Hematopoietic multipotent progenitor cell treated with erythropoietin and hydrocortisone succinate and interleukin-3 and kit ligand, for 8 days (in vitro differentiated cells): ENCODE measurements at regions not wholly inside any gene's neighbourhood (a gene's known extent, or its start where the extent isn't known, plus 50 kb on each side); places are given as distances from the start of the nearest gene placed in this dataset.
"Not testable (repeated sequence)": the region's sequence is repeated elsewhere in the genome, so short reads cannot be mapped to it uniquely, and the experiment has no call there.

Experiments
- DNase-seq: peaks from one replicate; pipeline ENCODE4 v3.0.0-alpha.2; 2015

- DNase-seq = no peak
Measured at GRCh38 chr19:27714857-27715256, 1498.1 kb downstream of the UQCRFS1 start.

GRCh38 chr19:27709496-27709895, 1503.5 kb downstream of the UQCRFS1 start:
- DNase-seq = no peak

- DNase-seq = not testable (repeated sequence)
Measured at GRCh38 chr19:27708986-27709385, 1504.0 kb downstream of the UQCRFS1 start.

- not testable (repeated sequence) for DNase-seq
Measured at GRCh38 chr19:27707026-27707425, 1505.9 kb downstream of the UQCRFS1 start.

- no peak for DNase-seq
Measured at GRCh38 chr19:27705896-27706295, 1507.1 kb downstream of the UQCRFS1 start.

GRCh38 chr19:27694361-27695055, 1518.4 kb downstream of the UQCRFS1 start:
- DNase-seq = no peak

- no peak for DNase-seq
Measured at GRCh38 chr19:27691991-27692390, 1521.0 kb downstream of the UQCRFS1 start.

GRCh38 chr19:27689734-27690241, 1523.2 kb downstream of the UQCRFS1 start:
- DNase-seq = no peak

- DNase-seq = no peak
Measured at GRCh38 chr19:27684293-27684692, 1528.7 kb downstream of the UQCRFS1 start.

GRCh38 chr19:27681972-27682371, 1531.0 kb downstream of the UQCRFS1 start:
- no peak for DNase-seq

- no peak for DNase-seq
Measured at GRCh38 chr19:27679905-27680304, 1533.0 kb downstream of the UQCRFS1 start.

- DNase-seq = no peak
Measured at GRCh38 chr19:27679399-27679798, 1533.6 kb downstream of the UQCRFS1 start.

- no peak for DNase-seq
Measured at GRCh38 chr19:27676877-27677276, 1536.1 kb downstream of the UQCRFS1 start.

- DNase-seq = no peak
Measured at GRCh38 chr19:27676334-27676733, 1536.6 kb downstream of the UQCRFS1 start.

GRCh38 chr19:27675771-27676170, 1537.2 kb downstream of the UQCRFS1 start:
- DNase-seq = no peak

- no peak for DNase-seq
Measured at GRCh38 chr19:27674701-27675100, 1538.2 kb downstream of the UQCRFS1 start.

- no peak for DNase-seq
Measured at GRCh38 chr19:27673986-27674385, 1539.0 kb downstream of the UQCRFS1 start.

GRCh38 chr19:27672309-27673047, 1540.5 kb downstream of the UQCRFS1 start:
- no peak for DNase-seq

GRCh38 chr19:27671876-27672275, 1541.1 kb downstream of the UQCRFS1 start:
- DNase-seq = no peak

GRCh38 chr19:27660428-27660827, 1552.5 kb downstream of the UQCRFS1 start:
- no peak for DNase-seq

GRCh38 chr19:27657271-27658051, 1555.5 kb downstream of the UQCRFS1 start:
- DNase-seq = no peak

- DNase-seq = no peak
Measured at GRCh38 chr19:27654266-27654990, 1558.5 kb downstream of the UQCRFS1 start.

GRCh38 chr19:27652796-27653195, 1560.2 kb downstream of the UQCRFS1 start:
- no peak for DNase-seq
